DND-41 (cell line): ENCODE measurements at regions not wholly inside any gene's neighbourhood (a gene's known extent, or its start where the extent isn't known, plus 50 kb on each side); places are given as distances from the start of the nearest gene placed in this dataset.

Experiments
- EZH2 ChIP-seq: IDR thresholded peaks from 3 replicates; pipeline ENCODE4 v1.6.1; 2012; ENCODE audit warnings: borderline replicate concordance, low read depth, mild to moderate bottlenecking, moderate library complexity, low read length, inconsistent platforms; ENCODE audit not compliant: severe bottlenecking
- TF ChIP-seq, protein P1 (sequence below): IDR thresholded peaks from 2 replicates; pipeline ENCODE4 v1.5.1; 2012; ENCODE audit warnings: borderline replicate concordance, low read length, moderate library complexity, mild to moderate bottlenecking; ENCODE audit not compliant: poor library complexity, severe bottlenecking; ENCODE audit errors: extremely low read depth

DNA sequence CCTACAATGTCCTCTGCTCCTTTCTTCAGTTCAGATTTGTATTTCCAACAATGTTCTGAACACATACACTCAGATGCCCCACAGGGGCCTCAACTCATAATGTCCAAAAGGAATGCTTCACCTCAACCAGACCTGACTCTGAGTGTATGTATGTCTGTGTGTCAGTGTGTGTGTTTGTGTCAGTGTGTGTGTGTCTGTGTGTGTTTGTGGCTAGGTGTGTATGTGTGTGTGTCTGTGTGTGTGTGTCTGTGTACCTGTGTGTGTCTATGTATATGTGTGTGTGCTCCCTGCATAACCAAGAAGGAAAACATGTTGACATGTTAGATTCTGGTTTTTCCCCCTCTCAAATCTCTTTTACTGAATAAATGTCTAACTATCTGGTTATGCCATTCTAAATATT lies 87.3 kb upstream of the PCSK1 start:
- TF ChIP-seq, protein P1, sequence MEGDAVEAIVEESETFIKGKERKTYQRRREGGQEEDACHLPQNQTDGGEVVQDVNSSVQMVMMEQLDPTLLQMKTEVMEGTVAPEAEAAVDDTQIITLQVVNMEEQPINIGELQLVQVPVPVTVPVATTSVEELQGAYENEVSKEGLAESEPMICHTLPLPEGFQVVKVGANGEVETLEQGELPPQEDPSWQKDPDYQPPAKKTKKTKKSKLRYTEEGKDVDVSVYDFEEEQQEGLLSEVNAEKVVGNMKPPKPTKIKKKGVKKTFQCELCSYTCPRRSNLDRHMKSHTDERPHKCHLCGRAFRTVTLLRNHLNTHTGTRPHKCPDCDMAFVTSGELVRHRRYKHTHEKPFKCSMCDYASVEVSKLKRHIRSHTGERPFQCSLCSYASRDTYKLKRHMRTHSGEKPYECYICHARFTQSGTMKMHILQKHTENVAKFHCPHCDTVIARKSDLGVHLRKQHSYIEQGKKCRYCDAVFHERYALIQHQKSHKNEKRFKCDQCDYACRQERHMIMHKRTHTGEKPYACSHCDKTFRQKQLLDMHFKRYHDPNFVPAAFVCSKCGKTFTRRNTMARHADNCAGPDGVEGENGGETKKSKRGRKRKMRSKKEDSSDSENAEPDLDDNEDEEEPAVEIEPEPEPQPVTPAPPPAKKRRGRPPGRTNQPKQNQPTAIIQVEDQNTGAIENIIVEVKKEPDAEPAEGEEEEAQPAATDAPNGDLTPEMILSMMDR, result no peak
- no peak for TF ChIP-seq EZH2
